Suprapubic skin (tissue), 3 donors: ENCODE measurements at regions not wholly inside any gene's neighbourhood (a gene's known extent, or its start where the extent isn't known, plus 50 kb on each side); places are given as distances from the start of the nearest gene placed in this dataset.

ENCODE experiments used
- POLR2A ChIP-seq, 2 donors: fragments of 450-650 bp; IDR thresholded peaks; one replicate each; pipeline ENCODE4 v1.6.1; 2017; ENCODE audit warnings: antibody characterized with exemption in 2 of 2, mild to moderate bottlenecking in 2 of 2, moderate library complexity in 2 of 2
- TF ChIP-seq, protein P1 (sequence below), 2 donors: fragments of 200-600 bp in 1 of 2; fragments of 450-650 bp in 1 of 2; sonication (generic) in 1 of 2; IDR thresholded peaks; one replicate each; pipeline ENCODE4 v1.5.1; 2016 to 2019; ENCODE audit warnings: antibody characterized with exemption in 2 of 2, mild to moderate bottlenecking in 1 of 2, moderate library complexity in 1 of 2

DNA sequence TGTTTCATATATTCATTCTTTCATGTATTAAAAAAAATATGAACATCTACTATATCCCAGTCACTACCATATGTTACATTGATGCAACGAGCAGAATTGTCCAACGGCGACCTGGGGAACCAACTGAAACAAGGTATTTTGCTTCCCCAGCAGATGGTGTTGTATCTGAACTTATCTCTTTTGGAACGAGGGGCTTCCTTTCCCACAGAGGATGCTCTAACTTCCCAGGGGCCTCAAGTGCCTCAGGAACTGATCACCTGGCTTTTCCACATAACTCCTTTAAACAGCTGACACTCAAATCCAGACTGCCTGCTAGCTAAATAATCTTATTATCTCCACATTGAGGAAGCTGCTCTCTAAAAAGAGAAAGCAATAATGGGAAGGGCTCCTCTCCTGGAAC lies 259.3 kb downstream of the HTR7 start:
- no peak for TF ChIP-seq POLR2A (IDR thresholded peaks at IDR 0.05)
- TF ChIP-seq, protein P1, sequence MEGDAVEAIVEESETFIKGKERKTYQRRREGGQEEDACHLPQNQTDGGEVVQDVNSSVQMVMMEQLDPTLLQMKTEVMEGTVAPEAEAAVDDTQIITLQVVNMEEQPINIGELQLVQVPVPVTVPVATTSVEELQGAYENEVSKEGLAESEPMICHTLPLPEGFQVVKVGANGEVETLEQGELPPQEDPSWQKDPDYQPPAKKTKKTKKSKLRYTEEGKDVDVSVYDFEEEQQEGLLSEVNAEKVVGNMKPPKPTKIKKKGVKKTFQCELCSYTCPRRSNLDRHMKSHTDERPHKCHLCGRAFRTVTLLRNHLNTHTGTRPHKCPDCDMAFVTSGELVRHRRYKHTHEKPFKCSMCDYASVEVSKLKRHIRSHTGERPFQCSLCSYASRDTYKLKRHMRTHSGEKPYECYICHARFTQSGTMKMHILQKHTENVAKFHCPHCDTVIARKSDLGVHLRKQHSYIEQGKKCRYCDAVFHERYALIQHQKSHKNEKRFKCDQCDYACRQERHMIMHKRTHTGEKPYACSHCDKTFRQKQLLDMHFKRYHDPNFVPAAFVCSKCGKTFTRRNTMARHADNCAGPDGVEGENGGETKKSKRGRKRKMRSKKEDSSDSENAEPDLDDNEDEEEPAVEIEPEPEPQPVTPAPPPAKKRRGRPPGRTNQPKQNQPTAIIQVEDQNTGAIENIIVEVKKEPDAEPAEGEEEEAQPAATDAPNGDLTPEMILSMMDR (IDR thresholded peaks at IDR 0.05) = no peak
